Mucosa of rectum (tissue), 2 donors: ENCODE measurements at regions not wholly inside any gene's neighbourhood (a gene's known extent, or its start where the extent isn't known, plus 50 kb on each side); places are given as distances from the start of the nearest gene placed in this dataset.

Experiments used
- H3K27ac ChIP-seq, 2 donors: one replicate each; pipeline ENCODE4 v1.7.0; 2013; ENCODE audit warnings: inconsistent platforms in 2 of 2, low read depth in 2 of 2, low read length in 2 of 2
- H3K27me3 ChIP-seq, 2 donors: one replicate each; pipeline ENCODE4 v1.7.0; 2013; ENCODE audit warnings: low read length in 2 of 2; ENCODE audit not compliant: control insufficient read depth in 2 of 2, insufficient read depth in 2 of 2
- H3K36me3 ChIP-seq, 2 donors: one replicate each; pipeline ENCODE4 v1.7.0; 2013; ENCODE audit warnings: low read length in 2 of 2; ENCODE audit not compliant: control insufficient read depth in 2 of 2, insufficient read depth in 2 of 2
- H3K4me1 ChIP-seq, 2 donors: one replicate each; pipeline ENCODE4 v1.7.0; 2013; ENCODE audit warnings: low read length in 2 of 2, mild to moderate bottlenecking in 1 of 2; ENCODE audit not compliant: control insufficient read depth in 2 of 2, insufficient read depth in 2 of 2
- H3K4me3 ChIP-seq, 2 donors: one replicate each; pipeline ENCODE4 v1.7.0; 2013; ENCODE audit warnings: low read length in 2 of 2
- H3K9ac ChIP-seq, 2 donors: one replicate each; pipeline ENCODE4 v1.7.0; 2013; ENCODE audit warnings: low read length in 2 of 2, low read depth in 1 of 2, mild to moderate bottlenecking in 1 of 2
- H3K9me3 ChIP-seq, 2 donors: one replicate each; pipeline ENCODE4 v1.7.0; 2013; ENCODE audit warnings: low read length in 2 of 2; ENCODE audit not compliant: control insufficient read depth in 2 of 2
- donor health status: healthy.
- donor health status: Normal muscosa, but diverticular disease.

DNA sequence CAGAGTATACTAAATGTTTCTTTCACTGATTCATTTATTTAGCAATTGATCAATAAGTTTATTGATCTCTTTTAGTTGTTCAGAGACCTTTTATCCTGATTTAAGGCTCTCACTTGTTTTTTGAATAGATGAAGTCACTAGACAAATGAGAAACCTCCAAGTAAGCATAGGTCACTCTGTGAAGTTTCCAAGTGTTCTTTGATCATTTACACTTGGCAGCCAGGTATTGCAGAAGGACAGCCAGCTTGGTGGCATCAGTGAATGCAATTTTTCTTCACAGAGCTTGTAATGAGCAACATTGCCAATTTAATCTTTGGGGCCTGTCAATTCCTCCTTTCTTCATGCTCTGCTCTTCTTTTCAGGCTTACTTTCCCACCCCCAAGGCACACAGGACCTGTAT, 413.0 kb downstream of the OMA1 start:
- Histone ChIP-seq H3K27me3 (no peaks in the 10 kb centered on the region), H3K9ac (no peak overlapping the region), H3K4me1 (no peaks in the 10 kb centered on the region), H3K36me3 (no peaks in the 10 kb centered on the region), H3K27ac (no peak overlapping the region), H3K9me3 (no peaks in the 10 kb centered on the region), H3K4me3 (no peak overlapping the region)

DNA sequence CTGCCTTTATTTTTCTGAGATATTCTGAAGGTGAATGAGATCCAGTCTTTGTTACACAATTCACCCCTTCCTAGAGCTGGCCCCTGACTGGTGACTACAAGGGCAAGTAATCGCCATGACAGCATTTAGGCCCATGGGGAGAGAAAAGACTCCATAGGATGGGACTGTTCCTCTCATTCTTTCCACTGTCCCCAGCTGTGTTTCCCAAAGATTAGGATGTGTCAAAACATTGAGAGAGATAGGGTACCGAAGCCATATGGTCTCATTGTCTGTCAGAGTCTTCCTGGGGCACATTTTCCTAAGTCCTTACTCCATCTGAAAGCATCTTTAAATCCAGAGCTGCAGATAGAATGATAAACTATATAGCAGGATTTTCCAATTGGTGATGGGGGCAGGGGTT, 423.5 kb downstream of the OMA1 start:
- H3K4me1 ChIP-seq, result no peaks in the 10 kb centered on the region
- H3K27me3 ChIP-seq, result no peaks in the 10 kb centered on the region
- H3K9ac ChIP-seq, result no peak overlapping the region
- H3K4me3 ChIP-seq, result no peak overlapping the region
- no peaks in the 10 kb centered on the region for H3K9me3 ChIP-seq
- no peak overlapping the region for H3K27ac ChIP-seq
- H3K36me3 ChIP-seq, result no peaks in the 10 kb centered on the region

DNA sequence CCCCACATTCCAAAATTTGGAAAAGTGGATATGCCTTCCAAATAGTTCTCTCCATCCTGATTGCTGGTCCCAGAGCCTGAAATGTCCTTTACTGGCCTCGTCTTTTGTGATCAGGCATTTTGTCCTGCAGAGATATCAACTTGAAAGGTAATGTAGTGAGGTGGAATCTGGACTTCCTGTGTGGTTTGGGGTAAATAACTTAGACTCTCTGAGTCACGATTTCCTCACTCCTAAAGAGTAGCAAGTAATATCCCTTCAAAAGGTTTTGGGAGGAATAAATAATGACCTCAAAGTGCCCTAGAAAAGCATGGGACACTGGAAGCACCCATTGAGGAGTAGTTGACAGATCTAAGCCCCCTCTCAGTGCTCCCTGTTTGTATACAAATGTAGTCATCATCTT, 426.6 kb downstream of the OMA1 start:
- Histone ChIP-seq H3K4me3 (no peak overlapping the region), H3K27me3 (no peaks in the 10 kb centered on the region), H3K9me3 (no peaks in the 10 kb centered on the region), H3K9ac (no peak overlapping the region), H3K27ac (no peak overlapping the region), H3K36me3 (no peaks in the 10 kb centered on the region), H3K4me1 (no peaks in the 10 kb centered on the region)

DNA sequence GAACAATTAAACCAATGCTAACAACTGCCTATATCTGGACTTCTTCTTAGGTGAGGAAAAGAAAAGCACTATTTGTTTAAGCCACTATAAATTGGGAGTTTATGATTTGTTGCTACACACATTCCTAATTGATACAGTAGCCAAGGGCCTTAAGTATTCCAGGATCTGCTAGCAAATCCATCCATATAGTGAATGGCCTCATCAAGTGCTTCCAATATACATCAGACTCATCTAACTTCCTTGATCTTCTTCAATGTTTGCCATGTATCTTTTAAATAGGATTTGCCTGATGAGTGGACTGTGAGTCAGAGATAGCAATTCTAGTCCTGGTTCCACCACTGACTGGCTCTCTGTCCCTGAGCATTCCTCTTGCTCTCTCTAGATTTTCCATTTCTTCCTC, 430.2 kb downstream of the OMA1 start:
- no peaks in the 10 kb centered on the region for H3K27me3 ChIP-seq
- no peak overlapping the region for H3K27ac ChIP-seq
- H3K4me3 ChIP-seq, result no peak overlapping the region
- H3K9ac ChIP-seq, result no peak overlapping the region
- no peaks in the 10 kb centered on the region for H3K9me3 ChIP-seq
- no peaks in the 10 kb centered on the region for H3K4me1 ChIP-seq
- H3K36me3 ChIP-seq, result no peaks in the 10 kb centered on the region

GRCh38 chr1:58109646-58110200, 436.8 kb downstream of the OMA1 start:
- Histone ChIP-seq H3K9ac (no peak overlapping the region), H3K27me3 (no peaks in the 10 kb centered on the region), H3K36me3 (no peaks in the 10 kb centered on the region), H3K9me3 (no peaks in the 10 kb centered on the region), H3K4me3 (no peak overlapping the region), H3K4me1 (no peaks in the 10 kb centered on the region), H3K27ac (no peak overlapping the region)

DNA sequence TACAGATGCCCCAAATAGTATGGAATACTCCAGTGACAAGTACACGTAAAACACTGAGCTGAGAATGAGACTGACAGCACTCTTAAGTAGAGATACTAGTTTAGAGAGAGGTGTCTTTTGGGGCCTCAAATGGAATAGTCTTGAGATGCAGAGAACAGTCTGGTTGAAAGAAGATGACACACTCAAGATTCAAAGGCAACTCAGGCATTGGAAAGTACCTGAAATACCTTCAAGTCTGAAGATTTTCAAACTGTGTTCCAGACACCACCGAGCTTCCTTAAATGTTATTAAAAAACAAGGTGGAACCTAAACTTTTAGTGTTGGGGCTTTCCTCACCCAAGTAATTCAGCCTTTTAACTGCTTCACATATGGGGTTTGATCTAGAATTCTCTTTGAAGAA, 437.7 kb downstream of the OMA1 start:
- Histone ChIP-seq H3K36me3 (no peaks in the 10 kb centered on the region), H3K4me3 (no peak overlapping the region), H3K4me1 (no peaks in the 10 kb centered on the region), H3K9me3 (no peaks in the 10 kb centered on the region), H3K27ac (no peak overlapping the region), H3K27me3 (no peaks in the 10 kb centered on the region), H3K9ac (no peak overlapping the region)

DNA sequence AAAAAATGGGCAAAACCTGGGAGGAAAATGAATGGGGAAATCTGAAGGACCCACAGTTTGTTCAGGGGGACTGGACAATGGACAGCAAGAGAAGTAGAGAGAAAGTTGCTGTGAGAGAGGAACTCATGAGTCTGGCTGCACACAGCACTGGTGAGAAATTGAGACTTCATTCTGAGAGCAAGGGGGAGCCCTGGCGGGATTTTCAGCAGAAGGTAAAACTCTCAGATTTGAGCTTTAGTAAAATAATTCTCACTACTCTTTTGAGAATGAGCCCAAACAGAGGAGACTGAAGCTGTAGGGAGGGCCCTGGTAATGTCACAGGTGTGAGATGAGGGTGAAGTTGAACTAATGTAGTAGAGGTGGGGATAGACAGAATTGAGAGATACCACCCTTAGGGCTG, 438.6 kb downstream of the OMA1 start:
- Histone ChIP-seq H3K4me3 (no peak overlapping the region), H3K9me3 (no peaks in the 10 kb centered on the region), H3K9ac (no peak overlapping the region)

GRCh38 chr1:58104960-58105359, 441.6 kb downstream of the OMA1 start:
- H3K9ac ChIP-seq, result no peak overlapping the region
- H3K36me3 ChIP-seq, result no peaks in the 10 kb centered on the region
- H3K27me3 ChIP-seq, result no peaks in the 10 kb centered on the region
- no peaks in the 10 kb centered on the region for H3K9me3 ChIP-seq
- H3K4me3 ChIP-seq, result no peak overlapping the region
- H3K27ac ChIP-seq, result no peak overlapping the region
- no peaks in the 10 kb centered on the region for H3K4me1 ChIP-seq

More for the DNA sequence above, 438.6 kb downstream of the OMA1 start:
- Histone ChIP-seq H3K27me3 (no peaks in the 10 kb centered on the region), H3K36me3 (no peaks in the 10 kb centered on the region), H3K4me1 (no peaks in the 10 kb centered on the region), H3K27ac (no peak overlapping the region)

GRCh38 chr1:58096714-58097113, 449.8 kb downstream of the OMA1 start:
- Histone ChIP-seq H3K27ac (no peak overlapping the region), H3K36me3 (no peaks in the 10 kb centered on the region), H3K4me1 (no peaks in the 10 kb centered on the region), H3K9me3 (no peaks in the 10 kb centered on the region), H3K27me3 (no peaks in the 10 kb centered on the region), H3K4me3 (no peak overlapping the region), H3K9ac (no peak overlapping the region)

DNA sequence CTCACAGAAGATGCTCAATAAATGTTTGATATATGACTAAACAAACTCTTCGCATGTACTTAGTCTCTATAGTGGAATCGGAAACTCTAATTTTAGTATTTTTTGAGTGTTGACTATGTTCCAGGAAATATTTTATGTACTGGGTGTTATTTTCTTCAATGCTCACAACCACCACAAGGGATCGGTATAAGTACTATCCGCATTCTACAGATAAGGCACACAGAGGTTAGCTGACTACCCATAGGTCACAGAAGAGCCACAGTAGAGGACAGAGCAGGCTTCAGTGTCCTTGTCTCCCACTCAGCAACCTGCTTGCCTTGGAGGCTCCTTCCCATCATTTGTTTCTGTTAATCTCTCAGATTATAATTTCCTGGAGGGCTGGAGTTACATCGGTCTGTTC, 451.3 kb downstream of the OMA1 start:
- H3K4me1 ChIP-seq, result no peaks in the 10 kb centered on the region
- H3K9me3 ChIP-seq, result no peaks in the 10 kb centered on the region
- no peaks in the 10 kb centered on the region for H3K36me3 ChIP-seq
- no peaks in the 10 kb centered on the region for H3K27me3 ChIP-seq
- no peak overlapping the region for H3K4me3 ChIP-seq
- no peak overlapping the region for H3K27ac ChIP-seq
- H3K9ac ChIP-seq, result no peak overlapping the region

DNA sequence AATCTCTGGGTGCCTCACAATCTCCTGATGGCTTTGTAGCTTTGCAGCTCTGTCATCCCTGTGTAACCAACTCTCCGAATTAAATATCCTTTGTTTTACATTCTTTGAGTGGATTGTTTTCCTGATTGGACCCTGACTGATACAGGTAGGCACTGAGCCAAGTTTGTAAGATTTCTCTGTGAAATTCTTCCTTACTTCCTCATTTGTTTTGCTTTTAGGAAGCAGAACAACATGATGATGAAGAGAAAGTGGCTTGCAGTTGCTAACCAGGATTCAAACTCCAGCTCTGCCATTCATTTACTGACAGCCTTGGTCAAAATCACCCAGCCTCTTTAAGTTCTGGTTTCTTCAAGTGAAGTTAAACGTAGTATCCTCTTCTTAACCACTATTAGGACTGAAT, 452.3 kb downstream of the OMA1 start:
- Histone ChIP-seq H3K4me3 (no peak overlapping the region), H3K9ac (no peak overlapping the region), H3K9me3 (no peaks in the 10 kb centered on the region), H3K27me3 (no peaks in the 10 kb centered on the region), H3K27ac (no peak overlapping the region), H3K4me1 (no peaks in the 10 kb centered on the region), H3K36me3 (no peaks in the 10 kb centered on the region)
